IMR-90 (cell line): ENCODE measurements at regions not wholly inside any gene's neighbourhood (a gene's known extent, or its start where the extent isn't known, plus 50 kb on each side); places are given as distances from the start of the nearest gene placed in this dataset.

Source experiments
- CEBPB ChIP-seq: IDR thresholded peaks from 2 replicates; pipeline ENCODE4 v1.6.1; 2012; ENCODE audit warnings: low read depth, low read length, improper control_type of control experiment
- CTCF ChIP-seq: conservative IDR thresholded peaks from 2 replicates; pipeline ENCODE4 v1.5.1; 2012; ENCODE audit warnings: mild to moderate bottlenecking, low read depth, low read length, improper control_type of control experiment
- POLR2A ChIP-seq: IDR thresholded peaks from 2 replicates; pipeline ENCODE4 v1.6.1; 2012; ENCODE audit warnings: mild to moderate bottlenecking, low read depth, low read length
- SMC3 ChIP-seq: fragments of 150-350 bp; IDR thresholded peaks from 2 replicates; pipeline ENCODE4 v1.6.1; 2016; ENCODE audit warnings: low read depth, mild to moderate bottlenecking, antibody characterized with exemption, low read length, moderate library complexity

- TF ChIP-seq CTCF (no peak), SMC3 (no peak), POLR2A (no peak), CEBPB (no peak)
Observed at GRCh38 chr4:135050086-135050717, 848.6 kb upstream of the PABPC4L start.
